NCI-H1417 (cell line): ENCODE measurements at regions not wholly inside any gene's neighbourhood (a gene's known extent, or its start where the extent isn't known, plus 50 kb on each side); places are given as distances from the start of the nearest gene placed in this dataset.
"Not testable (repeated sequence)": the region's sequence is repeated elsewhere in the genome, so short reads cannot be mapped to it uniquely, and the experiment has no call there.

Source experiments
- DNase-seq, 3 experiments: peaks; one replicate each; lab custom pipeline; 2025; lab: John Stamatoyannopoulos, UW

GRCh38 chr15:36075333-36075732 lies 504.1 kb upstream of the CDIN1 start:
- no peak for DNase-seq

DNA sequence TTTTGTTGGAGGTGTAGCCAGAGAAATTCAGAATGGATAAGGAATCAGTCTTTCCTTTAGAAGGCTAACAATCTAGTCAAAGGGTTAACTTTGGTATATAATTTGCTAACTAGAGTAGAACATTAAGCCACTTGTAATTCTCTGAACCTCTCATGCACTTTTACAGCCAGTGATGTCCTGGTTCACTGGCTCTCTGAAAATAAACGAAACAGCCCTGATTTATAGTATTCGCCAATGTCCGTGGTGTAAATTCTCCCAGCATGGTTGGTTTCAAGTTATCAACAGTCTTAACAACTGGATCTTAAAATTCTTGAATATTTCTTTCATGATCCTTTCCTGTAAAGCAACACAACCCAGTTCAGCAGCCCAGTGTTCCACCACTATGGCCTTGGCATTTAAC lies 500.4 kb upstream of the CDIN1 start:
- no peak for DNase-seq

DNA sequence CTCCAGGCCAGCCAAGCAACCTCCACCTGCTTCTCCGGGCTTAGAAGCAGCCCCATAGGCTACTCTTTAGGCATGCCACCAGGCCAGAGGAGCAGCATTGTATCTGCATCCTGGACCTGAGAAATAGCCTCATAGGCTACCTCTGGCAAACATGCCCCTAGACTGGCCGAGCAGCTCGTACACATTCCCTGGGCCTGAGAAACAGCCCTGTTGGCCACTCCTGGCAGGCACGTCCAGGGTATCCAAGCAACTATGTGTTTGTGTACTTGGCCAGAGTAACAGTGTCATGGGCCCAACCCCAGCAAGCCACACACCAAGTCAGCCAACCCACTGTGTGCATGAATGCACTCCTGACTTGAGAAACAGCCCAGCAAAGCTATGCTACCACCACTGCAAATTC lies 498.7 kb upstream of the CDIN1 start:
- no peak for DNase-seq

- peak in 2 of 3 experiments; percentile 56 to 66 for DNase-seq
Observed at GRCh38 chr15:36090286-36090946, 489.0 kb upstream of the CDIN1 start.

DNA sequence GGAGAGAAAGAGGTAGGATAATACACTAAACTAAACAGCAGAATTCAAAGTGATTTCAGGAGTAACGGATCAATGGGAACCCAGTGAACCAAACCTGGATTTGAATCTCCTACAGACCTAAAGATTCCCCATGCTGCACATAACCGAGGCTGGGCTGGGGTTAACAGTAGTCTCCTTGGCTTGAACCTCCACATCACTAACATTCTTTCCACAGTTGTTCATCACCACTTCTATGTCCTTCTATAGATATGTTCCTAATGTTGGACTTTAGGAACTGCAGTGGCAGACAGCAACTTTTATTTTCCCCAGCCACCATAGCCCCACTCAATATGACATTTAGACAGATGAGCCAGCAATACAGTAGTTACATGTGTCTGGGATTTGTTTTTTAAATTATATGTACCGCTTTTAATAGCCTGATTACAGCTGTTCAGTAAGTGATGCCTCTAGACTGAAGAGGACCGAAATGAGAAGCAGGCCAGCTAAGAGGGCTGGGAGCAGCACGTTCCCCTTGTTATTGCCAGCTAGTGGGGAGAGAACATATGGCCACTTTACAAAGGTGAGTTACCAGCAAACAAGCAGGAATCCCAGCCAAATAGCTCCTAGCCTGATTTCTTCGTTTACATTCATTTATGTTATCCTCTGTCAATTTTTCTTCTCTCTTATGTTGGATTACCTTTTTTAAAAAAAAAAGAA lies 472.6 kb upstream of the CDIN1 start:
- peak in 2 of 3 experiments; percentile 6 to 53 for DNase-seq

DNA sequence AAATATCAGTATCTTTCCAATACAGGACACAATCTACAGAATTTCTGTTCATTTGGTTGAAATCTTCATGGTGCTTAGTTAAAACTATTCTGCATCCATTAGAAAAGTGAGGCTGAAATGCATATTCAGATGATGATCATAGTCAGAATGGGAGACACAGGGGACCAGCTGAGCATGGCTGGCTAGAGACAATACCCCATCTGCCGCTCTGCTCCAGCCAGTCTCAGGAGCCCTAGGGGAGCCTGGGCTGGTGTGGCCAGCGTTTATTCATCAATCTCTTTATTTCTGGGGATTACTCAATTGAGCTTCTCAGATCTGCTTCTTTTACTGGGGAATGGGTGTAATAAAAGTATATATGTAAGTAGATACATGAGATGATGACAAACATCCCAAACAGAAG lies 470.9 kb upstream of the CDIN1 start:
- no peak for DNase-seq

GRCh38 chr15:36109943-36110658 lies 469.3 kb upstream of the CDIN1 start:
- no peak for DNase-seq

- no peak for DNase-seq
Observed at GRCh38 chr15:36110659-36110993, 468.8 kb upstream of the CDIN1 start.

- DNase-seq, result peak in 2 of 3 experiments; percentile 2 to 60
Observed at GRCh38 chr15:36117296-36117787, 462.1 kb upstream of the CDIN1 start.

DNA sequence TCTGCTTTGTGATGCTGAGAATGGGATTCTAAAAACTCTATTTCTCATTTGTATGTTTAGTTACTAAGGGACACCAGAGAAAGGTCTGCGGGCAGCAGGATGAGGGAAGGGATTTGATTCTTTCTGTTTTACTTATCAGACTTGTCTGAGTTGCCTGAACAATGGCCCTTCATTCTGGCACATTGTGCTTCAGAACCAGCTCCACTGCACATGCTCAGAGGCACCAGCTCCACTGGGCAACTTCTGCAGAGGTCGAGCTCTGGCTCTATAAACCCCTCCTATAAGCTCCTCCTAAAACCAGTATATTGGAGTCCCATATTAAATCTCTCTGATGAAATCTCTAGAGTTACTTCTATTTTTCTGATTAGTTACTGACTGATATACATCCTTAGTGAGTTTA lies 453.2 kb upstream of the CDIN1 start:
- no peak for DNase-seq

DNA sequence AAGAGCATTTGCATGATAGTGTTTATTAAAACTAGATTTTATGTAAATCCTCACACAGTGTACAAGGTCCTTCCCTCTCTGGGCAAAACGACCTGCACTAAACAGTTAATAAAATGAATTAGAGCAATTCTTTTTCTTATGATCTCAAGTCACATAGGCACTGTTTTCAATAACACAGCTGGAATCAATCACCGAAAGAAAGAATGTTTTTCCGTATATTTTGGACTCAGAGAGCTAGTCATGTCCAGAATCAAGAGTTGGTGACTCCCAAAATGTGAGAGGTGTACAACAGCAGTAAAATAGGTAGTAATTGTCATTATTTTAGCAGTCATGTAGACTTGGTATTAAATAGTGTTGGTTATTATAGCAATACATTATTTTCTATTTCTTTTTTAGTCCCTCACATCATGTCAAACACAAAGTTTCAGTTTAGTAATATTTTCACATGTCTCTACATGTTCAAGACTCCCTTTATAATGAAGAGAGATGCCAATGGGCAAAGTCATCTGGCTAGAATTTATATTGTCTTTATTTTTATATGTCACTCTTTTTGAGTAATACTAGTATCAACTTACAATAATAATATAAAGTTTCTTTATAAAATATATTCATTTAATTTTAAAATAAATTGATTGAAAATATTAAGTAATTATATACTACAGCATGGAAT lies 448.6 kb upstream of the CDIN1 start:
- no peak for DNase-seq

DNA sequence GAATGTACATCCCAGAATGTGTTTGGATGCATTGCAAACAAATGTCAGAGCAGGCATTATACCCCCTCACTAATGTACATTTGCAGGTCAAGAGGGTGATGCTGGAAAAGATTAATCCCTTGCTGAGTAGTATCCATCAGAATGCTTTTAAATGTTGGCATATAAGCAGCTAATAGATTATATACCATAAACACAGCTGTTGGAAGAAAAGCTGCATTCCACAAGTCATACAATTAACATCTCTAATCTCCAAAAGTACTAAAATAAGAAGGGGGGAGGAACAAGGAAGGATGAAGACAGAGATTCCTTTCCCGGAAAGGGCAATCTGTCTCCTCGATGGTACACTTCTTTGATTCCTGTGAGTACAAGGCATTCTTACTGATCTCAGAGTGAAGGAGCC lies 445.7 kb upstream of the CDIN1 start:
- DNase-seq, result peak in 1 of 3 experiments; percentile 2

GRCh38 chr15:36136049-36136448 lies 443.4 kb upstream of the CDIN1 start:
- no peak for DNase-seq

GRCh38 chr15:36152936-36153335 lies 426.5 kb upstream of the CDIN1 start:
- DNase-seq, result no peak

- DNase-seq, result no peak
Observed at GRCh38 chr15:36156879-36157427, 422.5 kb upstream of the CDIN1 start.

DNA sequence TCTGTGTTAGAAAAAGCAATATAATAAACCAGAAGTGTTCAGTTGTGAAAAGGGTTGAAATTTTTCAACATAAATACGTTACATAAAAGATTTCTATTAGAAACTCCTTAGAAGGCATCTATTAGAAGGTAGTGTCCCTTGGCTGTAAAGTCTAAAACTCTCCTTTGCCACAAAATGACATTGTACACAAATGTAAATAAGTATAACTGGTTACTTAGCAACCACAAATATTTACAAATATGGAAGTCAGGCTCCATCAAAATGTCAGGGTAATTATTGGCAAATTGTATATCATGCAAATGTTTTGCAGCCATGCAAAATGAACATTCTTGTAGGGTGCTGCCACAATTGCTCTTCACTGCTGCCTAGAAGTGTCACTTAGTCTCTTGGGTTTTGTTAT lies 419.1 kb upstream of the CDIN1 start:
- peak in 1 of 3 experiments; percentile 25 for DNase-seq

GRCh38 chr15:36161108-36161507 lies 418.3 kb upstream of the CDIN1 start:
- no peak for DNase-seq

DNA sequence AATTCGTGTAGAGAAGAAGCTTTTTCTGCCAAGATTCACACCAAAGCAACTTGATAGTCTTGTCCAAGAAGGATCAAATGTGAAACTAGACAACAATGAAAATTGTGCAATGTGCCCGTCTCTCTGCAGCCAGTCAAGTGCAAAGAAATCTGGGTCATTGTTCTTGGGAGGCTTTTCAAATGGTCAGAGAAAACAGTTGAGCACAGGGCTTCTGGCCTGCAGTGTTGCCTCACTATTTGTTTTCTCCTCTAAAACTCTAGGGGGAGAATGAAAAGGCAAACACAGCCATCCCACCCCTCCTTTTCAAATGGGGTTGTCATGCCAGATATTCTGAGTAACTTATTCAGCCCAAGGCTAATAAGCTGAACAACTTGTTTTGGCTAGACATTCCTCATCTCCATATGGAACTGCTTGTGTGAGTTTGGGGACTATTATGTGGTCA lies 417.6 kb upstream of the CDIN1 start:
- DNase-seq, result no peak

DNA sequence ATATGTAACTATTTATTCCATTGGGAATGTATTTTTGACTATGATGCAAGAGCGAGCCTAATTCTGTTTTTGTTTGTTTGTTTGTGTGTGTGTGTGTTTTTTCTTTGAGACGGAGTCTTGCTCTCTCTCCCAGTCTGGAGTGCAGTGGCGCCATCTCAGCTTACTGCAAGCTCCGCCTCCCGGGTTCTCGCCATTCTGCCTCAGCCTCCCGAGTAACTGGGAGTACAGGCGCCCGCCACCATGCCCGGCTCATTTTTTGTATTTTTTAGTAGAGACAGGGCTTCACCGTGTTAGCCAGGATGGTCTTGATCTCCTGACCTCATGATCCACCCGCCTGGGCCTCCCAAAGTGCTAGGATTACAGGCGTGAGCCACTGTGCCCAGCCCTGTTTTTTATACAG lies 415.4 kb upstream of the CDIN1 start:
- DNase-seq, result not testable (repeated sequence)

GRCh38 chr15:36172955-36173354 lies 406.5 kb upstream of the CDIN1 start:
- no peak for DNase-seq

GRCh38 chr15:36175186-36175740 lies 404.2 kb upstream of the CDIN1 start:
- no peak for DNase-seq
